HCT116 (cell line): ENCODE measurements at regions not wholly inside any gene's neighbourhood (a gene's known extent, or its start where the extent isn't known, plus 50 kb on each side); places are given as distances from the start of the nearest gene placed in this dataset.

Experiments used
- ATAC-seq: fragments of 200-7000 bp; cut with Tn5 transposase; 2 replicates; pipeline ENCODE4 v1.9.1; 2020; ENCODE audit warnings: mild to moderate bottlenecking, moderate library complexity
- BruUV-seq: library from RNA; stranded (reverse); fragments of 400-500 nt; replicated peaks from 2 replicates; lab custom pipeline; 2021; lab: Mats Ljungman, UMichigan
- CTCF ChIA-PET: fragments of 300-600 bp; sonication (Branson Sonifier 250); formaldehyde crosslinking; loops from one replicate; lab custom pipeline; 2021; ENCODE audit warnings: antibody characterized with exemption; lab: Charles Lee
- POLR2A ChIA-PET: fragments of 300-600, 350-600 bp; sonication (Branson Sonifier 250); formaldehyde crosslinking; loops from one replicate; lab custom pipeline; 2021; ENCODE audit warnings: antibody characterized with exemption; lab: Charles Lee
- RAD21 ChIA-PET, 2 experiments: fragments of 300-600 bp; sonication (Branson Sonifier 250); formaldehyde crosslinking; loops; one replicate each; lab custom pipeline; 2023; ENCODE audit warnings: low total read pairs in 2 of 2; ENCODE audit not compliant: uncharacterized antibody in 2 of 2, unreplicated experiment in 2 of 2, low non-redundant PET in 1 of 2; lab: Charles Lee
- DNase-seq: peaks from one replicate; pipeline ENCODE4 v3.0.0-alpha.2; 2010; ENCODE audit warnings: low read depth, low spot score
- H2AFZ ChIP-seq: fragments of 200-600 bp; shearing (Covaris generic), sonication (generic); 2 replicates; pipeline ENCODE4 v1.6.1; 2017; ENCODE audit warnings: low read depth, mixed run types, mixed read lengths, antibody characterized with exemption, low read length; ENCODE audit not compliant: poor library complexity, severe bottlenecking
- H3K27ac ChIP-seq: 2 replicates; pipeline ENCODE4 v1.5.1; 2012; ENCODE audit warnings: low read depth, low read length
- H3K27me3 ChIP-seq: fragments of 200-600 bp; sonication (generic); 2 replicates; pipeline ENCODE4 v1.6.1; 2016; ENCODE audit warnings: mixed run types, low read length, mixed read lengths; ENCODE audit not compliant: insufficient read depth
- H3K36me3 ChIP-seq, 2 experiments: fragments of 200-500 bp in 1 of 2; fragments of 200-600 bp in 1 of 2; sonication (Bioruptor generic) in 1 of 2; sonication (generic) in 1 of 2; 2 replicates each; pipeline versions ENCODE4 v1.5.1 to v1.6.1; 2014 to 2016; ENCODE audit warnings: low read length in 2 of 2, inconsistent platforms in 1 of 2, mixed read lengths in 1 of 2, mixed run types in 1 of 2; ENCODE audit not compliant: insufficient read depth in 2 of 2, control insufficient read depth in 1 of 2
- H3K4me1 ChIP-seq, 2 experiments: fragments of 200-600 bp in 1 of 2; sonication (generic) in 1 of 2; 2 replicates each; pipeline versions ENCODE4 v1.5.1 to v1.6.1; 2012 to 2017; ENCODE audit warnings: low read length in 2 of 2, inconsistent platforms in 1 of 2, mild to moderate bottlenecking in 1 of 2, mixed read lengths in 1 of 2, mixed run types in 1 of 2, moderate library complexity in 1 of 2; ENCODE audit not compliant: insufficient read depth in 2 of 2, control insufficient read depth in 1 of 2
- H3K4me2 ChIP-seq: fragments of 200-600 bp; sonication (generic); 2 replicates; pipeline ENCODE4 v1.6.1; 2017; ENCODE audit warnings: mixed run types, low read length, mixed read lengths
- H3K4me3 ChIP-seq, 2 experiments: fragments of 200-600 bp in 1 of 2; sonication (generic) in 1 of 2; replicated peaks in 1 of 2; 2 replicates each; pipeline ENCODE4 v1.5.1; 2011 to 2016; ENCODE audit warnings: low read length in 2 of 2, control low read depth in 1 of 2, low read depth in 1 of 2, mild to moderate bottlenecking in 1 of 2, mixed read lengths in 1 of 2, mixed run types in 1 of 2
- H3K79me2 ChIP-seq: fragments of 200-600 bp; sonication (generic); 2 replicates; pipeline ENCODE4 v1.6.1; 2017; ENCODE audit warnings: mild to moderate bottlenecking, mixed run types, low read length, moderate library complexity, mixed read lengths; ENCODE audit not compliant: insufficient read depth
- H3K9ac ChIP-seq: fragments of 200-600 bp; sonication (generic); 2 replicates; pipeline ENCODE4 v1.6.1; 2016; ENCODE audit warnings: low read length, mixed read lengths
- H3K9me2 ChIP-seq: fragments of 200-600 bp; sonication (generic), shearing (Covaris generic); 2 replicates; pipeline ENCODE4 v1.6.1; 2017; ENCODE audit warnings: mixed run types, mild to moderate bottlenecking, moderate library complexity; ENCODE audit not compliant: insufficient read depth
- H3K9me3 ChIP-seq, 2 experiments: fragments of 200-500 bp in 1 of 2; fragments of 200-600 bp in 1 of 2; sonication (Bioruptor generic) in 1 of 2; sonication (generic) in 1 of 2; 2 replicates each; pipeline ENCODE4 v1.6.1; 2014 to 2017; ENCODE audit warnings: low read length in 2 of 2, mixed read lengths in 2 of 2, inconsistent platforms in 1 of 2, low read depth in 1 of 2, mild to moderate bottlenecking in 1 of 2, mixed run types in 1 of 2, moderate library complexity in 1 of 2; ENCODE audit not compliant: control insufficient read depth in 1 of 2, insufficient read depth in 1 of 2
- H4K20me1 ChIP-seq: fragments of 200-600 bp; sonication (generic), shearing (Covaris generic); 2 replicates; pipeline ENCODE4 v1.6.1; 2017; ENCODE audit warnings: mixed run types, mild to moderate bottlenecking, moderate library complexity; ENCODE audit not compliant: insufficient read depth
- ATF3 ChIP-seq: IDR thresholded peaks from 2 replicates; pipeline ENCODE4 v1.6.1; 2012
- CBX3 ChIP-seq: IDR thresholded peaks from 2 replicates; pipeline ENCODE4 v1.6.1; 2012; ENCODE audit warnings: low read depth
- CEBPB ChIP-seq: IDR thresholded peaks from 2 replicates; pipeline ENCODE4 v1.6.1; 2012; ENCODE audit warnings: low read depth
- ELF1 ChIP-seq: IDR thresholded peaks from 2 replicates; pipeline ENCODE4 v1.6.1; 2012; ENCODE audit warnings: low read depth, borderline replicate concordance
- EZH2 ChIP-seq: fragments of 200-600 bp; sonication (generic); IDR thresholded peaks from 2 replicates; pipeline ENCODE4 v1.6.1; 2017; ENCODE audit warnings: antibody characterized with exemption, mixed run types
- EZH2phosphoT487 ChIP-seq: fragments of 200-600 bp; IDR thresholded peaks from 2 replicates; pipeline ENCODE4 v1.6.1; 2018; ENCODE audit warnings: antibody characterized with exemption, borderline replicate concordance
- FOSL1 ChIP-seq: IDR thresholded peaks from 2 replicates; pipeline ENCODE4 v1.6.1; 2012; ENCODE audit warnings: low read depth
- JUND ChIP-seq: IDR thresholded peaks from 2 replicates; pipeline ENCODE4 v1.6.1; 2012
- MAX ChIP-seq: IDR thresholded peaks from 2 replicates; pipeline ENCODE4 v1.6.1; 2012
- POLR2A ChIP-seq: IDR thresholded peaks from 2 replicates; pipeline ENCODE4 v1.7.0; 2011; ENCODE audit warnings: borderline replicate concordance; ENCODE audit not compliant: insufficient read depth, insufficient read length; ENCODE audit errors: extremely low read depth
- POLR2AphosphoS5 ChIP-seq: IDR thresholded peaks from 2 replicates; pipeline ENCODE4 v1.6.1; 2011; ENCODE audit warnings: mild to moderate bottlenecking, low read depth, low read length, moderate library complexity
- RAD21 ChIP-seq: IDR thresholded peaks from 2 replicates; pipeline ENCODE4 v1.6.1; 2012; ENCODE audit warnings: low read depth, mild to moderate bottlenecking
- REST ChIP-seq: IDR thresholded peaks from 2 replicates; pipeline ENCODE4 v1.6.1; 2012; ENCODE audit warnings: low read depth
- SIN3A ChIP-seq: IDR thresholded peaks from 2 replicates; pipeline ENCODE4 v1.6.1; 2012; ENCODE audit warnings: low read depth
- SP1 ChIP-seq: IDR thresholded peaks from 2 replicates; pipeline ENCODE4 v1.6.1; 2012; ENCODE audit warnings: low read depth
- SRF ChIP-seq: IDR thresholded peaks from 2 replicates; pipeline ENCODE4 v1.6.1; 2012; ENCODE audit warnings: low read depth
- TCF7L2 ChIP-seq: IDR thresholded peaks from 2 replicates; pipeline ENCODE4 v1.7.0; 2011; ENCODE audit warnings: borderline replicate concordance, inconsistent platforms; ENCODE audit not compliant: insufficient read depth, insufficient read length; ENCODE audit errors: extremely low read depth
- ZBTB33 ChIP-seq: IDR thresholded peaks from 2 replicates; pipeline ENCODE4 v1.6.1; 2011; ENCODE audit warnings: mild to moderate bottlenecking, low read length, moderate library complexity; ENCODE audit not compliant: insufficient replicate concordance; ENCODE audit errors: extremely low read depth
- ZFX ChIP-seq: fragments of 450-650 bp; IDR thresholded peaks from 2 replicates; pipeline ENCODE4 v1.6.1; 2017
- intact Hi-C: fragments of 100-400 bp; cut with micrococcal nuclease; formaldehyde crosslinking; loops from 2 replicates; pipeline ENCODE4 v1.10.0; 2022

GRCh38 chr12:25372002-25372401 lies 121.3 kb upstream of the KRAS start (continued):
- TF ChIP-seq ZBTB33: no peak
- TF ChIP-seq SIN3A: no peak
- no peak for TF ChIP-seq ZFX
- no peak for TF ChIP-seq SRF
- no peak for TF ChIP-seq SP1

GRCh38 chr12:25368557-25368956 lies 117.8 kb upstream of the KRAS start:
- no peak for ATAC-seq
- Histone ChIP-seq H3K4me2 (no peak overlapping the region), H3K79me2 (no peaks in the 10 kb centered on the region), H3K9me2 (no peaks in the 10 kb centered on the region), H3K36me3 (no peaks in the 10 kb centered on the region), H3K9ac (no peak overlapping the region), H3K27me3 (no peaks in the 10 kb centered on the region), H3K4me1 (no peaks in the 10 kb centered on the region), H3K4me3 (no peak overlapping the region), H2AFZ (no peak overlapping the region), H4K20me1 (no peaks in the 10 kb centered on the region), H3K27ac (no peak overlapping the region), H3K9me3 (no peaks in the 10 kb centered on the region)
- CTCF ChIA-PET: no interaction called here
- POLR2A ChIA-PET: interaction anchor here (1.1 kb wide), 1 partner anchor 16 kb away, joined by 4 read pairs; no protein-coding TSS in a partner anchor
- DNase-seq: no peak
- RAD21 ChIA-PET: no interaction called here
- intact Hi-C loops: no loop called here
- BruUV-seq: no TSS peak
- TF ChIP-seq CBX3 (no peak), POLR2AphosphoS5 (no peak), ZBTB33 (no peak), FOSL1 (no peak), SP1 (no peak), MAX (no peak), REST (no peak), JUND (no peak), RAD21 (no peak), TCF7L2 (no peak), EZH2phosphoT487 (no peak), ZFX (no peak), SIN3A (no peak), SRF (no peak), ELF1 (no peak), ATF3 (no peak), POLR2A (no peak), EZH2 (no peak), CEBPB (no peak)
